ENCODE measurements at regions not wholly inside any gene's neighbourhood (a gene's known extent, or its start where the extent isn't known, plus 50 kb on each side); places are given as distances from the start of the nearest gene placed in this dataset.

- Mint-ChIP-seq H3K9me3 (no peaks in the 10 kb centered on the region), H3K27ac (no peak overlapping the region), H3K4me1 (peaks cover 0 to 3% of the 10 kb centered on the region in 2 donors), H3K36me3 (no peaks in the 10 kb centered on the region), H3K27me3 (peaks cover 9 to 18% of the 10 kb centered on the region in 2 donors), H3K4me3 (no peak overlapping the region)
- ATAC-seq (replicated peaks) (no peak), DNase-seq (no peak)
These were observed 241.8 kb downstream of the NPHP4 start for GRCh38 chr1:5750186-5751162.

- no peak for DNase-seq
- Mint-ChIP-seq H3K27me3 (peaks cover 11 to 21% of the 10 kb centered on the region in 2 donors), H3K27ac (no peak overlapping the region), H3K4me3 (no peak overlapping the region), H3K36me3 (no peaks in the 10 kb centered on the region), H3K4me1 (peaks cover 0 to 3% of the 10 kb centered on the region in 2 donors), H3K9me3 (no peaks in the 10 kb centered on the region)
- ATAC-seq (replicated peaks) = no peak
These were observed 243.7 kb downstream of the NPHP4 start for GRCh38 chr1:5748286-5749225.

- H3K27ac Mint-ChIP-seq = no peak overlapping the region
- H3K4me3 Mint-ChIP-seq = no peak overlapping the region
- no peak for DNase-seq
- H3K27me3 Mint-ChIP-seq = peaks cover 11 to 21% of the 10 kb centered on the region in 2 donors
- ATAC-seq (replicated peaks) = no peak
- H3K4me1 Mint-ChIP-seq = peaks cover 0 to 3% of the 10 kb centered on the region in 2 donors
- H3K36me3 Mint-ChIP-seq = no peaks in the 10 kb centered on the region
- no peaks in the 10 kb centered on the region for H3K9me3 Mint-ChIP-seq
These were observed 244.6 kb downstream of the NPHP4 start for GRCh38 chr1:5747426-5748285.

- H3K9me3 Mint-ChIP-seq = no peaks in the 10 kb centered on the region
- H3K4me3 Mint-ChIP-seq = no peak overlapping the region
- no peaks in the 10 kb centered on the region for H3K36me3 Mint-ChIP-seq
- DNase-seq (no peak), ATAC-seq (replicated peaks) (no peak)
- H3K27me3 Mint-ChIP-seq = peaks cover 11 to 21% of the 10 kb centered on the region in 2 donors
- no peak overlapping the region for H3K27ac Mint-ChIP-seq
- peaks cover 0 to 3% of the 10 kb centered on the region in 2 donors for H3K4me1 Mint-ChIP-seq
These were observed 245.4 kb downstream of the NPHP4 start for GRCh38 chr1:5746611-5747425.

GRCh38 chr1:5745800-5746610, 246.2 kb downstream of the NPHP4 start:
- ATAC-seq (replicated peaks) (peak; percentile 88 to 91), DNase-seq (peak; percentile 45)
- no peak overlapping the region for H3K4me3 Mint-ChIP-seq
- no peaks in the 10 kb centered on the region for H3K36me3 Mint-ChIP-seq
- H3K27me3 Mint-ChIP-seq = peaks cover 11 to 21% of the 10 kb centered on the region in 2 donors
- no peak overlapping the region for H3K27ac Mint-ChIP-seq
- H3K4me1 Mint-ChIP-seq = peaks cover 0 to 3% of the 10 kb centered on the region in 2 donors
- H3K9me3 Mint-ChIP-seq = no peaks in the 10 kb centered on the region

- no peak overlapping the region for H3K4me3 Mint-ChIP-seq
These were observed 247.1 kb downstream of the NPHP4 start for GRCh38 chr1:5744911-5745799.

GRCh38 chr1:5744341-5744740, 247.9 kb downstream of the NPHP4 start:
- H3K4me1 Mint-ChIP-seq = no peaks in the 10 kb centered on the region

More at GRCh38 chr1:5744911-5745799, 247.1 kb downstream of the NPHP4 start:
- Mint-ChIP-seq H3K36me3 (no peaks in the 10 kb centered on the region), H3K9me3 (no peaks in the 10 kb centered on the region), H3K4me1 (peaks cover 0 to 3% of the 10 kb centered on the region in 2 donors), H3K27ac (no peak overlapping the region), H3K27me3 (peaks cover 11 to 21% of the 10 kb centered on the region in 2 donors)
- no peak for DNase-seq
- no peak for ATAC-seq (replicated peaks)

GRCh38 chr1:5743435-5744095, 248.7 kb downstream of the NPHP4 start:
- no peaks in the 10 kb centered on the region for H3K36me3 Mint-ChIP-seq
- DNase-seq (no peak), ATAC-seq (replicated peaks) (no peak)
- H3K27ac Mint-ChIP-seq = no peak overlapping the region
- no peaks in the 10 kb centered on the region for H3K9me3 Mint-ChIP-seq
- H3K27me3 Mint-ChIP-seq = peaks cover 6 to 21% of the 10 kb centered on the region in 2 donors
- H3K4me1 Mint-ChIP-seq = no peaks in the 10 kb centered on the region
- H3K4me3 Mint-ChIP-seq = no peak overlapping the region

More at GRCh38 chr1:5744341-5744740, 247.9 kb downstream of the NPHP4 start:
- H3K4me3 Mint-ChIP-seq = no peak overlapping the region
- ATAC-seq (replicated peaks) (no peak), DNase-seq (no peak)
- no peak overlapping the region for H3K27ac Mint-ChIP-seq
- no peaks in the 10 kb centered on the region for H3K36me3 Mint-ChIP-seq
- H3K9me3 Mint-ChIP-seq = no peaks in the 10 kb centered on the region
- H3K27me3 Mint-ChIP-seq = peaks cover 6 to 21% of the 10 kb centered on the region in 2 donors

- H3K4me1 Mint-ChIP-seq = no peaks in the 10 kb centered on the region
- no peak for DNase-seq
- no peak overlapping the region for H3K4me3 Mint-ChIP-seq
- H3K36me3 Mint-ChIP-seq = no peaks in the 10 kb centered on the region
- H3K27ac Mint-ChIP-seq = no peak overlapping the region
- peaks cover 6 to 21% of the 10 kb centered on the region in 2 donors for H3K27me3 Mint-ChIP-seq
- no peak for ATAC-seq (replicated peaks)
- no peaks in the 10 kb centered on the region for H3K9me3 Mint-ChIP-seq
These were observed 249.4 kb downstream of the NPHP4 start for GRCh38 chr1:5742801-5743200.

GRCh38 chr1:5742032-5742431, 250.2 kb downstream of the NPHP4 start:
- no peaks in the 10 kb centered on the region for H3K36me3 Mint-ChIP-seq
- no peak overlapping the region for H3K27ac Mint-ChIP-seq
- no peaks in the 10 kb centered on the region for H3K4me1 Mint-ChIP-seq
- DNase-seq = no peak
- no peak for ATAC-seq (replicated peaks)
- H3K9me3 Mint-ChIP-seq = no peaks in the 10 kb centered on the region
- H3K4me3 Mint-ChIP-seq = no peak overlapping the region
- peaks cover 6 to 19% of the 10 kb centered on the region in 2 donors for H3K27me3 Mint-ChIP-seq

Data from stimulated activated naive B cell treated with anti-CD40 and anti-IgM and Interleukin-4, amounts not matched to agents 10 μg/mL and 1 μg/mL and 100 μg/mL, for 72 hours (primary cell).